ENCODE measurements at regions not wholly inside any gene's neighbourhood (a gene's known extent, or its start where the extent isn't known, plus 50 kb on each side); places are given as distances from the start of the nearest gene placed in this dataset.

DNA sequence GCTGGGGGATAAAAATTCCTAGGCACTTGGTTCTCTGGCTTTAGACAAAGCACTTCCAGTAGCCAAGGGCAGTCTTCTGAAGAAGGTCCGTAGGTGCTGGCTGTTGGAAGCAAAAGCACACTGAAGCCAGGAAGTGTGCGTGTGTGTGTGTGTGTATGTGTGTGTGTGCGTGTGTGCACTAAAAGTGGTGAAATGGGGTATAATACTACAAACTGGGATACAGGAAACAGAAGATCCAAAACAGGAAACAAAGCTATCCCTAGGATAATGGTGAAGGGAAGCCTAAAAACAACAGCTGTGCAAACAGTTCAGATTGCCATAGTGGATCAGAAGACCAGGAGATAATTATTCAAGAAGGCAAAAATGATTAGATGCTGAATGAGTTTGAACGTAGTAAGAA is 103.4 kb downstream of the IL20RB start:
- Histone ChIP-seq H3K4me3 (no peak overlapping the region), H3K27me3 (no peaks in the 10 kb centered on the region), H3K27ac (no peak overlapping the region), H3K36me3 (no peaks in the 10 kb centered on the region), H3K9me3 (no peaks in the 10 kb centered on the region), H3K4me1 (no peaks in the 10 kb centered on the region)
- TF ChIP-seq, protein P1, sequence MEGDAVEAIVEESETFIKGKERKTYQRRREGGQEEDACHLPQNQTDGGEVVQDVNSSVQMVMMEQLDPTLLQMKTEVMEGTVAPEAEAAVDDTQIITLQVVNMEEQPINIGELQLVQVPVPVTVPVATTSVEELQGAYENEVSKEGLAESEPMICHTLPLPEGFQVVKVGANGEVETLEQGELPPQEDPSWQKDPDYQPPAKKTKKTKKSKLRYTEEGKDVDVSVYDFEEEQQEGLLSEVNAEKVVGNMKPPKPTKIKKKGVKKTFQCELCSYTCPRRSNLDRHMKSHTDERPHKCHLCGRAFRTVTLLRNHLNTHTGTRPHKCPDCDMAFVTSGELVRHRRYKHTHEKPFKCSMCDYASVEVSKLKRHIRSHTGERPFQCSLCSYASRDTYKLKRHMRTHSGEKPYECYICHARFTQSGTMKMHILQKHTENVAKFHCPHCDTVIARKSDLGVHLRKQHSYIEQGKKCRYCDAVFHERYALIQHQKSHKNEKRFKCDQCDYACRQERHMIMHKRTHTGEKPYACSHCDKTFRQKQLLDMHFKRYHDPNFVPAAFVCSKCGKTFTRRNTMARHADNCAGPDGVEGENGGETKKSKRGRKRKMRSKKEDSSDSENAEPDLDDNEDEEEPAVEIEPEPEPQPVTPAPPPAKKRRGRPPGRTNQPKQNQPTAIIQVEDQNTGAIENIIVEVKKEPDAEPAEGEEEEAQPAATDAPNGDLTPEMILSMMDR (IDR thresholded peaks at IDR 0.05): no peak
- intact Hi-C loops (cut with DNase I): no loop called here
- DNase-seq (no peak), ATAC-seq (no peak)

DNA sequence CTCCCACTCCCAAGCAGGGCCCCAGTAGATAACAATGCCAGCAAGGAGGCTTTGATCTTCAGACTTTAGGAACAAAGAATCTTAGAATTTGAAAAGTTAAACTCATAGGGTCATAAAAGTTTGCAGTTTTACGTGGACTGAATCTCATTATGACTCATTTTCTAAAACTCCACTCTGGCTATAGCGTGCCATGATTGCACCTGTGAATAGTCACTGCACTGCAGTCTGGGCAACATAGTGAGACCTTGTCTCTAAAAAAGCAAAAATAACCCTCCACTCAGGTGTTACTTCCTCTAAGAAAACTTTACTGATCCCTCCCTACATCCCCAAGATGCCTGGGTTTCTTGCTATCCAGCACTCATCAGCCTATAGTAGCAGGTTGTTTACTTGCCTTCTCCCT is 104.5 kb downstream of the IL20RB start:
- no peaks in the 10 kb centered on the region for H3K9me3 ChIP-seq
- DNase-seq (no peak), ATAC-seq (no peak)
- H3K4me3 ChIP-seq: no peak overlapping the region
- H3K36me3 ChIP-seq: no peaks in the 10 kb centered on the region
- TF ChIP-seq, protein P1 (IDR thresholded peaks at IDR 0.05): no peak
- H3K27ac ChIP-seq: no peak overlapping the region
- intact Hi-C loops (cut with DNase I): no loop called here
- no peaks in the 10 kb centered on the region for H3K4me1 ChIP-seq
- no peaks in the 10 kb centered on the region for H3K27me3 ChIP-seq

DNA sequence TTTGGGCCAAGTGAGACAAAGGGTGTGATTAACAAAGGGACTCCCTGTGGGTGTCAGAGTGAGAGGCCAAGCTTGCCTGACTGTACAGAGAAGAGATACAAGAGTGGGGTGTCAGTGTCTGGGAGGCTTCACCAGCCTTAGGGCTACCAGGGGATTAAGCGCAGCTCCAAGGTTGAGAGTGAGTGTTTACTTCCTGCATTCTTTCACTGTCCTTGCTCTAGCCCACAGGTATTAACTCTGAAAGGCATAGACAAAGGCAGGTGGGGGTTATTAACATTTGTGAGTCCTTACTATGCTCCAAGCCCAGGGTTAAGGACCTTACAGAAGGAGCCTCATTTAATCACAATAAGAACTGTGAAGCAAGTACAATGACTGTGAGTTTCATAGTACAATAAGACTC is 107.6 kb downstream of the IL20RB start:
- Histone ChIP-seq H3K27me3 (no peaks in the 10 kb centered on the region), H3K36me3 (no peaks in the 10 kb centered on the region), H3K4me1 (no peaks in the 10 kb centered on the region), H3K27ac (no peak overlapping the region), H3K4me3 (no peak overlapping the region), H3K9me3 (no peaks in the 10 kb centered on the region)
- DNase-seq (no peak), ATAC-seq (peak; percentile 51)
- intact Hi-C loops (cut with DNase I): no loop called here
- TF ChIP-seq, protein P1 (IDR thresholded peaks at IDR 0.05): no peak

DNA sequence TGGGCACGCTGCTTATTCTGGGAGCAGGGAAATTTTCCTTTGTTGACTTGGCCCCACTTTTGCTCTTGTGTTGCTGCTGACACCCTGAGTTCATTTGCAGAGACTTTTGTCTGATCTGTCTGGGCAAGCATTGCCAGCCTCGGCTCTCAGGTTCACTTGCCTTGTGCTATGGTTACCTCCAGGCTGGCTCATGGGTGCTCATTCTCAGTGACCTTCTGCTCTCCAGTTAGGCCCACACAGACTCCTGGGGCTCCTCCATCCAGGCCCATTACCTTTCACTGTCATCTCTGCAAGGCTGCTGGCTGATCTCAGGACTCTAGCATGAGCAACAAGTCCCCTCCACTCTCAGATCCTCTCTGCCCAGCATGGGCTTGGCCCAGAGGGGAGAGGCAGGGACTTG is 108.3 kb downstream of the IL20RB start:
- ATAC-seq: no peak
- Histone ChIP-seq H3K9me3 (no peaks in the 10 kb centered on the region), H3K27ac (no peak overlapping the region), H3K4me3 (no peak overlapping the region), H3K4me1 (no peaks in the 10 kb centered on the region), H3K27me3 (no peaks in the 10 kb centered on the region), H3K36me3 (no peaks in the 10 kb centered on the region)
- TF ChIP-seq, protein P1 (IDR thresholded peaks at IDR 0.05): no peak
- no peak for DNase-seq
- intact Hi-C loops (cut with DNase I): no loop called here

DNA sequence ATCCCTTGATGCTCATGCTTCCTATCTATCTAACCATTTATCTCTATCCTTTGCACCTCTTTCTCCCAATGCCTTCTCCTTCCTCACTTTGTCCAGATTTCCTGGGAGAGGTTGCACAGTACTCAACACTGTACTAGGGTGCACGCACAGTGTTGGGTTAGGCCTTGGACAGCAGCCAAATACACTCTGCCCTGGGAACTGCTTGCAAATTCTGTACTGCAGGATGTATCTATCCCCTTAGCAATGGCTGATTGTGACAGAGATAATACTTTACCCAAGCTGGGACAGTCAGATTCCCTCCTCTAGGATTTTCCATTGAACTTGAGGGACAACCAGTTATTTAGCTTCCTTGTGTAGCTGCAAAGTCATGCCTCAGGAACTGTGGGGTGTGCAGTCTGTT is 113.3 kb downstream of the IL20RB start:
- no peaks in the 10 kb centered on the region for H3K9me3 ChIP-seq
- no peak overlapping the region for H3K27ac ChIP-seq
- no peaks in the 10 kb centered on the region for H3K4me1 ChIP-seq
- TF ChIP-seq, protein P1 (IDR thresholded peaks at IDR 0.05): no peak
- no peak for ATAC-seq
- H3K4me3 ChIP-seq: no peak overlapping the region
- intact Hi-C loops (cut with DNase I): no loop called here
- no peaks in the 10 kb centered on the region for H3K27me3 ChIP-seq
- no peak for DNase-seq
- no peaks in the 10 kb centered on the region for H3K36me3 ChIP-seq
